ENCODE measurements at regions not wholly inside any gene's neighbourhood (a gene's known extent, or its start where the extent isn't known, plus 50 kb on each side); places are given as distances from the start of the nearest gene placed in this dataset.

DNA sequence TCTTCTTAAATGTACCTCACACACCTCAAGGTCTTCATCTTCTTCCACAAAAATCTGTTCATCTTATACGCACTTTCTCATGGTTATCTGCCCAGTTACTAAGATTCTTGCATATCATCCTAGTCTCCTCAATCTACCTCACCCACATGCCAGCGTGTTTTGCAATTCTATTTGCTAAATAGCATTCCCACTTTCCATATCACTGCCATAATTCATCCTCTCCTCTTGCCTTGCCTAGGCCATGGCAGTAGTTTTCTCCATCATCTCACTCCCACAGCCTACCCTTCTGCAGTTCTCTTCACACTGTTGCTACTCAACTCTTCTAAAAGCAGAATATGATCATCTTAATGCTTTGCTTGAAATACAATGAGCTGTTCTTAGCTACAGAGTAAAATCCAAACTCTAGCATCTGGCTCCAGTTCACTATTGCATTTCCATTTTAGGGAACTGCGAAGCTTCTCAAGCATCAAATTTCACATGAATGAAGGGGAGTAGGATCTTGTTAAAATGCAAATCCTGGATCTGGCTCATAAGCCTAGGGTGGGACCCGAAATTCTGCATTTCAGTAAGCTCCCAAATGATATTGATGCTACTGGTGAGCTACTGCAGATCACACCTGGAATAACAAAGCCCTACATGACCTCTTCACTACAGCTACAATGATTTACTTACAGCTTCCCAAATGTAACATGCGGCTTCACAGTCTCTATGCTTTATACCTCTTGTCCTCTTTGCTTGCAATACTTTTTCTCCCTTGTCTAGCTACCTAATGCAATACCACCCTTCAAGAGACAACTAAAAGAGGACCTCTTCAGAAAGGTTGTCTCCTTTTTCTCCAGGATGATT, 293.9 kb downstream of the SATB2 start:
- TF ChIP-seq, protein P1, sequence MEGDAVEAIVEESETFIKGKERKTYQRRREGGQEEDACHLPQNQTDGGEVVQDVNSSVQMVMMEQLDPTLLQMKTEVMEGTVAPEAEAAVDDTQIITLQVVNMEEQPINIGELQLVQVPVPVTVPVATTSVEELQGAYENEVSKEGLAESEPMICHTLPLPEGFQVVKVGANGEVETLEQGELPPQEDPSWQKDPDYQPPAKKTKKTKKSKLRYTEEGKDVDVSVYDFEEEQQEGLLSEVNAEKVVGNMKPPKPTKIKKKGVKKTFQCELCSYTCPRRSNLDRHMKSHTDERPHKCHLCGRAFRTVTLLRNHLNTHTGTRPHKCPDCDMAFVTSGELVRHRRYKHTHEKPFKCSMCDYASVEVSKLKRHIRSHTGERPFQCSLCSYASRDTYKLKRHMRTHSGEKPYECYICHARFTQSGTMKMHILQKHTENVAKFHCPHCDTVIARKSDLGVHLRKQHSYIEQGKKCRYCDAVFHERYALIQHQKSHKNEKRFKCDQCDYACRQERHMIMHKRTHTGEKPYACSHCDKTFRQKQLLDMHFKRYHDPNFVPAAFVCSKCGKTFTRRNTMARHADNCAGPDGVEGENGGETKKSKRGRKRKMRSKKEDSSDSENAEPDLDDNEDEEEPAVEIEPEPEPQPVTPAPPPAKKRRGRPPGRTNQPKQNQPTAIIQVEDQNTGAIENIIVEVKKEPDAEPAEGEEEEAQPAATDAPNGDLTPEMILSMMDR (IDR thresholded peaks at IDR 0.05): no peak
- Histone ChIP-seq H3K27ac (no peak overlapping the region), H3K4me3 (no peak overlapping the region), H3K9me3 (no peaks in the 10 kb centered on the region), H3K36me3 (no peaks in the 10 kb centered on the region), H3K4me1 (no peaks in the 10 kb centered on the region), H3K27me3 (no peaks in the 10 kb centered on the region)
- DNase-seq (no peak), ATAC-seq (no peak)
- intact Hi-C loops (cut with DNase I): no loop called here

GRCh38 chr2:199160677-199161465, 296.9 kb downstream of the SATB2 start:
- H3K27ac ChIP-seq: no peak overlapping the region
- no peak overlapping the region for H3K4me3 ChIP-seq
- TF ChIP-seq, protein P1 (IDR thresholded peaks at IDR 0.05): no peak
- no peaks in the 10 kb centered on the region for H3K36me3 ChIP-seq
- no peak for ATAC-seq
- H3K27me3 ChIP-seq: no peaks in the 10 kb centered on the region
- DNase-seq: no peak
- intact Hi-C loops (cut with DNase I): no loop called here
- no peaks in the 10 kb centered on the region for H3K9me3 ChIP-seq
- no peaks in the 10 kb centered on the region for H3K4me1 ChIP-seq

GRCh38 chr2:199160081-199160480, 297.7 kb downstream of the SATB2 start:
- H3K4me3 ChIP-seq: no peak overlapping the region
- no peaks in the 10 kb centered on the region for H3K27me3 ChIP-seq
- no peaks in the 10 kb centered on the region for H3K4me1 ChIP-seq
- DNase-seq (no peak), ATAC-seq (no peak)
- intact Hi-C loops (cut with DNase I): no loop called here
- H3K36me3 ChIP-seq: no peaks in the 10 kb centered on the region
- TF ChIP-seq, protein P1 (IDR thresholded peaks at IDR 0.05): no peak
- H3K9me3 ChIP-seq: no peaks in the 10 kb centered on the region
- H3K27ac ChIP-seq: no peak overlapping the region

DNA sequence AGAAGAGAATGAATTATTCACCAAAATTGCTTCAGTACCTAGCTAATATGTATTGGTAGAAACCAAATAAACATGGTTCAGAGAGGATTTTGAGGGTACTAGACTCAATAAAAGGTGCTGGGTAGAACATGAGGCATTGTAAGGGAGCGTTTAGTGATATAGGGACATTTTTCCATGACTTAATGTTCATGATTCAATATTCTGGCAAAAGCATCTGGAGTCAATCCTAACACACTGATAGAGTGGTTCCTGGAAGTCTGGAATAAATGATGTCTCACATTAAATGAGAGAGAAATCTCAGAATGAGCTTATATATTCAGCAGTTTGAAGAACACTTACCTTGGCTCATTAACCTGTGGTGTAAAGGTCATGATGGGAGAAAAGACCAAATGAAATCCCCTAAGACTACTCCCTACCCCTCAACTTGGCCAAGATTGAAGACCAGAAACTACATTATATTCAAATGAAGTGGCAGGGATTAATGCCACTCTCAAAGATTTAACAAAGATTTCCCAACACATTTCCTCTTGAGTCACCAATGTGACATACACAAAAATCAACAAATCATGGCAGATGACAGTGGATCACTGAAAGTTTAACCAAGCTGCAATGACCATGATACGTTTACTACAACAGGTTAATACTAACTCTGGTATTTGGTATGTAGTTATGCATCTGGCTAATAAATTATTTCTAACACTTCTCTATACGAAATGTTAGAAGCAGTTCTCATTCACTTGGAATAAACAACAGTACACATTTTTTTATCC, 309.5 kb downstream of the SATB2 start:
- no peaks in the 10 kb centered on the region for H3K4me1 ChIP-seq
- no peak overlapping the region for H3K27ac ChIP-seq
- no peak for DNase-seq
- no peaks in the 10 kb centered on the region for H3K9me3 ChIP-seq
- intact Hi-C loops (cut with DNase I): no loop called here
- H3K27me3 ChIP-seq: no peaks in the 10 kb centered on the region
- TF ChIP-seq, protein P1 (IDR thresholded peaks at IDR 0.05): no peak
- H3K36me3 ChIP-seq: no peaks in the 10 kb centered on the region
- H3K4me3 ChIP-seq: no peak overlapping the region
- ATAC-seq: no peak

DNA sequence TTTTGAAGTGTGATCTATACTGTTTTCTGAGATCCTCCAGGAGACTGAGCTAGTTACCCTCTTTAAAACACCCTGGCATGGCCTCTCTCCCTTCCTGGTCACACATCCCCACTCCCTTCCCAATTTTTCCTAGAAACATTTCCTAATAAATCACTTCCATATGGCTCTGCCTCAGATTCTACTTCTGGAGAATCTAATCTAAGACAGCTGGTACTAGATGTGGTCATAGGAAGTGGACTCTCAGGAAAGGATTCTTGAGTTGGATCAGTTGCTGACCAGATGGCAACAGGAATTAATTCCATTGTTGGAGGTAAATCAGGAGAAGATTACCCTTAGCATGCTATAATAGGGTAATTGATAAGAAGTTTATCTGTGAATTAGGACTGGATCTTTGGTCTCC, 310.5 kb downstream of the SATB2 start:
- ATAC-seq (no peak), DNase-seq (no peak)
- H3K9me3 ChIP-seq: no peaks in the 10 kb centered on the region
- intact Hi-C loops (cut with DNase I): no loop called here
- H3K27ac ChIP-seq: no peak overlapping the region
- no peak overlapping the region for H3K4me3 ChIP-seq
- H3K36me3 ChIP-seq: no peaks in the 10 kb centered on the region
- TF ChIP-seq, protein P1 (IDR thresholded peaks at IDR 0.05): no peak
- H3K27me3 ChIP-seq: no peaks in the 10 kb centered on the region
- H3K4me1 ChIP-seq: no peaks in the 10 kb centered on the region
